ENCODE measurements at regions not wholly inside any gene's neighbourhood (a gene's known extent, or its start where the extent isn't known, plus 50 kb on each side); places are given as distances from the start of the nearest gene placed in this dataset.

DNA sequence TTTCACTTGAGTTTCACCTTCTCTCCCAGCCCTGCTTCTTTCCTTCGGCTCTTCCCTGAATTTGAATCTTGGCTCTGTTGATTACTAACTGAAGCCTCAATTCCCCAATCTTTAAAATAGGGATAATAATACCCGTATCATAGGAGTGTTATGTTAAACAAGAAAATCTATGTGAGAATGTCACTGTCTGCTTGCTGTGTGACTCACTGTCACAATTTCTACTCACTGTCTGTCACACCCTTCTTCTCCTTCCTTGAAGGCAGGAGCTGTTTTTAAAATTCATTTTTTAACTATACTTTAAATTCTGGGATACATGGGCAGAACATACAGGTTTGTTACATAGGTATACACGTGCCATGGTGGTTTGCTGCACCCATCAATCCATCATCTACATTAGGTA is 141.6 kb upstream of the CXCR4 start:
- no peak for DNase-seq

DNA sequence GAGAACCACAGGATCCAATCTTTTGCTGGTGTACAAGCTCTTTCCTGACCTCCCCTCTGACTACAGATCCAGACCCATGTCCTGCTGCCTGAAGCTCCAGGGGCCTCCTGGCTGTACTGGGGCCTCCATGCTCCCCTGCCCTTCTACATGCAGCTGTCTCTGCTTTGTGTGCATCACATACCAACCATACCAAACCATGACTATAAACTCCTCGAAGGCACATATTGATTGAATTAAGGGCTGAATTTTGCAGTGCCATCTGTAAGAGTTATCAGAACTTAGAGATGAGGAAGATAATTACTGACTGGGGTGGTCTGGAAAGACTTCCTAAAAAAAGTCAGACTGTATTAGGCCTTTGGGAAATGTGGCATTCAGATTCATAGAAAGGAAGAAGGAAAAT is 139.9 kb upstream of the CXCR4 start:
- no peak for DNase-seq

DNA sequence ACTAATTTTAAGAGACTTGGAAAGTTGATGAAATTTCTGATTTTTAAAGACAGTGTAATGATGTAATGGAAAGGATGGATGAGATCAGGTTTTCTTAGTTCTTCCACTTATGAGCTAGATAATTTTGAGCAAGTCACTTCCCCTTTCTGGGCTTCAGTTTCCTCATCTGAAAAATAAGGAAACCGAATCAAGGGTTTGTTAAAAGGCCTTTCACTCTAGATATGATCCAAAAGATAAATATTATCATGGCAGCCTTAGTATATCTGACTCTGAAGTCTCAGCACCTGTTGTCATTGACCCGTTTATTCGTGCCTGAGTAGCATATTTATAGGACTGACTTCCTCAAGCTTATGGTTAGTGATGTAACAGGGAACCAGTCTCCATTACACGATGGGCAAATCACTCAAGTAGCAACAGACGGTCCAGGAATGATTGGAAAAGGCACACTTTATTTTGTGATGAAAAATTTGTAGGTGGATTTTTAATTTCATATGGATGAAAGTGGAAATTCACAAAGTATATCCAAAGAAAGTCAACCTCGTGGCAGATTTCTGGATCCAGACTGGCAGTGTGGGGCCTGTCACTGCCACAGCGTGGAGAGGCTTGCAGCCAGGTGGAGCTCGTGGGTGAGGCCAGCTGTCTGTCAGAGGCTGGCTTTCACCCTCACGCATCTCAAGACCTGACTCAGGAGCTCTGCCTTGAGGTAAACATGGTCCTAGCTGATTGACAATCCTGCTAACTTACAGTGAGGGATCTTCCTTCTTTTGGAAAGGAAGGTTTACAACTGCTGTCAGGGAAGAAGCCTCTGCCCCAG is 137.9 kb upstream of the CXCR4 start:
- DNase-seq = peak; percentile 57

DNA sequence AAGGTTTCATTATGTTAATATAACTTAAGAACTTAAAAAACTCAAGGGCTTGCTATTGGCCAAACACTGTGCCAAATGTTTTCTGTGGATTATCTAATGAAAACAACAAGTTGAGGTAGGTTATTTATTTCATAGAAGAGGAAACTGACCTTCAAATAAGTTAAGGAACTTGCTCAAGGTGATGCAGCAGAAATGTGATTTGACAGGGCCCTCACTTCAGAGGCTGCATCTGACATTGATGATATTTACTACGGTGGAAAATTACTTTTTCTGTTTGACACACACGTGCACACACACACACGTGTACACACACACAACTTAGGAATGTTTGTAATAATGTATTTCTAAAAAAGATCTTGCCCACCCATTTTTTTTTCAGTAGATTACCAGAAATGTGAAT is 137.2 kb upstream of the CXCR4 start:
- no peak for DNase-seq

DNA sequence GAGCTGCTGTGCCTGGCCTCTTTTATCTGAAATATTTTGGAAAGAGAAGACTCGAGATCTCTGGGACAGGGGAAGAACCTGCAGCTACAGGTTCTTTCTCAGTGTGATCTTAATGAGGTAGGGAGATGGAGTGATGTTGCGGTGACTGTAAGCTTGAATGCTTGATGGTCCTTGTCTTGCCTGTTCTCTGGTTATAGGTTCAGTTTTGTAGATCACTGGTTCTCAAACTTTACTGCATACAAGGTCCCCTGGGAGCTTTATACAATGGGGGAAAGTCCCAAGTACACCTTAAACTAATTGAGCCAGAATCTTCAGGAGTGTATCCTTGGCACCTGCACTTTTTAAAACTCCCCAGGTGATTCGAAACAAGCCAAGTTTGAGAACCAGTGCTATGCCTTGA is 136.7 kb upstream of the CXCR4 start:
- DNase-seq = no peak

DNA sequence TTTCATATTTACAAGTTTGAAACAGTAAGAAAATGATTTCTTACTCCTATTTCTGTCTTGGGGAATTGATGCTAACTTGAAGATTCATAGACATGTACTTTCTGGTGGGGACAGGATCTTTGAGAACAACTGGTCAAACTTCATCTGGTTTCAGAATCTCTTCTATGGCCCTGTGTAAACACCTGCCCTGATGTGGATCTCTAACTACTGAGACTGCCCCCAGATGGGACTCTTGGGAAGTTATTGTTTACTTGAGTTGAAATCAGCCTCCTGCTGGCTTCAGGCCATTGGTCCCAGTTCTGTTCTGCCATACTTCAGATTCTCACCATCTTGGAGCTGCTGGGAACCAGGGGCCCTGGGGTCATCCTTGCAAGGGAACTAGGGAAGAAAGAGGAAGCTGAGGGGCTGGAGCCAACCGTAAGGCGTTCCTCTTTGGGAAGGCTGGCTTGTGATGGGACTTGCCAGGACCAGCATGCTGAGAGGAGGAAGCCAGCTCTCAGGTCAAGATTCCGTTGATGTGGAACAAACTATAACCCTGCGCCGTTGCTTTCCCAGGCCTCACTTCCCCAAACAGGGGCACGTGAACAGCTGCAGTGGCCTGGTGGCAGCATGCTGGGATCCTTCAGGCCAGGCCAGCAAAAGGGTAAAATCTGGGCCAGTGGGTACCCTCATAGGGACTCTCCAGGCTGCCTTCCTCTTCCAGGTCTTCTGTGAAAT is 135.5 kb upstream of the CXCR4 start:
- DNase-seq = no peak

DNA sequence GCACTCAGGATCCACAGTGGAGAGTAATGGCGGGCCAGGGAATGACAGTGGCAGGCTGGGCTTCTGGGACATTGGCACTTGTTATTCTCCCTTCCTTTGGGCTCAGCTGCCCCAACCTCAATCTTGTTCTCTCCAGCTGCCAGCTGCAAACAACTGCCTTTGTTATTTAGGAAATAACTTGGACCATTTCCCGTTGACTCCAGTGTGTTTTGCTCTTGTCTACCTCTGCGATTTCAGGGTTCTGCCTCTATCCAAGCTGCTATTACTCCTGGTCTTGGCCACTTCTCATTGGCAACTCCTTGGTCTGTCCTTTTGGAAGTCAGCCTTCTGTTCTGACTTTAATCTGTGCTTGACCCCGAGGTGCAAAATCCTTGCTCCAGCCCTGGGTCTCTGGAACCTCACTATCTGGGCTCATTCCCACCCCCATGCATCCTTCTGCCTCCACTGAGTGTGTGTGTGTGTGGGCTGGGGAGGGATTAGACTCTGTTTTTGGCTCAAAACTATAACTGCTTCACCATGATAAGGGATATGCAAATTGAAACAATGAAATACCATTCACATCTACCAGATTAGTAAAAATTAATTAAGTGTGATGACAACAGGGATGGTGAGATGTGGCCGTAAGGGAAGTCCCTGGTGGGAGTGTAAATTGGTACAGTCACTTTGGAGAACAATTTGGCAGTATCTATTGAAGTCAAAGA is 134.1 kb upstream of the CXCR4 start:
- DNase-seq = no peak

DNA sequence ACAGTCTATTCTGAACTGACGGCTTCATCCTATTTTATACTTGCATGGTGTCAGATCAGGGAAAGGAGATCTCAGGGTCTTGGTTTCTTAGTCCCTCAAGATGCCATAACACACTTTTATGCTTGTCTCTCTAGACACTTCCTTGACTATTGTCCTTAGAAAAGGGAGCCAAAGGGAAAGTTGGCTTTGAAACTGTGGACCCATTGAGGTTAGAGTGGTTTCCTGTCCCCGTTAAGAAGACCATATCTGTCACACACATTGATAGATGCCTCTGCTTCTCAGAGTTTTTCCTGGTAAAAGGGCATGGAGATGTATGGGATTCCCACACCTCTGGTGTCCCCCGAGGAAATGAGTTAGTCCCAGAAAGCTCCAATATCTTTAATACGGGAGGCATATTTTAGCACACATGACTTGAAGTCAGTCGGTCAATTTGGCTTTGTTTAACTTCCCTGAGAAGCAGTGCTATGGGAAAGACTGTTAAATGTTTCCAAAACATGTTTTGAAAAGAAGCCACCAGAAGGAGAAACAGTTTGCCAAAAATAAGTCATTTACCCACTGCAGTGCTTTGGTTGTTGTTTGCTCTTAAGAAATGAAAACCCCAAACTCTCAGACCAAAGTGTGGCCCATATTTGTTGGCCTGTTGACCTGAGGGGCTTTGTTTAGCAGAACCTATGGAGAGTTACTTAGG is 133.4 kb upstream of the CXCR4 start:
- no peak for DNase-seq

DNA sequence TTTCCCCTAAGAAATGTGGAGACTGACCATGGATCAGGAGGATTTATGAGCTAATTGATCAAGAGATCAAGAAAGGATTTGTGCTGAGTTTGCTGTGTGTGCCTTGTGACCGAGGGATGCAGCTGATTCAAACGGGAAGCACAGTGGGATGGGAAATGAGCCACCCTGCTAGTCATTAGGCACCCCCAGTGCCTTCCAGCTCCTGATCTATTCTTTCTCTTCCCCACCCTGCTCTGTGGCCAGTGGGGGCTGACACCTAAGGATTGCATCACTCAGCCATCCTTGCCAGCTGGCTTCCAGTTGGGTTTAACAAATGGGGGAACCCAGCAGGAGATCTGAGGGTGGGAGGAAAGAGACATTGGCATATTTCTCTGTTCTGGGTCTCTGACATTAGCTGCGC is 132.2 kb upstream of the CXCR4 start:
- DNase-seq = no peak

DNA sequence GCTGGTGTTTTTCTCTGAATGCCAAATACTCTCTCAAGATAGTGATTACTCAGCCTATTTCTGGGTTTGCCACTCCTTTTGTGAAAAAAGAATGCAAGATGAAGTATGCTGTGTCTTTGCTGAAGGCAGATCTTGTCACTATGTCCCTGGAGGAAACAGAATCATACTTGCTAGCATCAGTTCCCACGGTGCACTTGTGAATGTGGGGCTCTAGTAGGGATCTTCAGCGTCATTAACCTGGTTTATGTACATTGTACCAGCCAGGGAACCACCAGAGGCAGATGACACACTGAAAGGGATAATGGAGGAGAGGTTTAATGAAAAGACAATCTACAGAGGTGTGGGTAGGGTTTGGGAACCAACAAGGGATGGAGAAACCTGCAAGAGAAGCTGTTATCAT is 131.0 kb upstream of the CXCR4 start:
- DNase-seq = no peak

DNA sequence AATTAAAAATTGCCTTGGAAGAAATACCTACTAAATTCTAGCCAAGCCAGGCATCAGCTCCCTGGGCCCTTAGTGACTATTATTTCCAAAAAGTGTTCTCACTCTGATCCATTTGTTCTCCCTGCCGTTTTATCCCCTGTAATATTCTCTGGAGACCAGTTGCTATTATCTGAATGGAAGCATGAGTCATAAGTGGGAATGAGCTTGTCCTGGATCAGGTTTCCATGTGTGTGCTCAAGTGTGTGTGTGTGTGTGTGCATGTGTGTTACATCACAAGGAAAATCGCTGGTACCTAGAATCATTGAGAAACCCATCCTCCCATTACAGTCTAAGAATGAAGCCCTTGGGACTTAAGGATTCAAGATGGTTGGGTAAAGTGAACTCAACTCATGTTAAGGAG is 130.3 kb upstream of the CXCR4 start:
- DNase-seq = no peak

DNA sequence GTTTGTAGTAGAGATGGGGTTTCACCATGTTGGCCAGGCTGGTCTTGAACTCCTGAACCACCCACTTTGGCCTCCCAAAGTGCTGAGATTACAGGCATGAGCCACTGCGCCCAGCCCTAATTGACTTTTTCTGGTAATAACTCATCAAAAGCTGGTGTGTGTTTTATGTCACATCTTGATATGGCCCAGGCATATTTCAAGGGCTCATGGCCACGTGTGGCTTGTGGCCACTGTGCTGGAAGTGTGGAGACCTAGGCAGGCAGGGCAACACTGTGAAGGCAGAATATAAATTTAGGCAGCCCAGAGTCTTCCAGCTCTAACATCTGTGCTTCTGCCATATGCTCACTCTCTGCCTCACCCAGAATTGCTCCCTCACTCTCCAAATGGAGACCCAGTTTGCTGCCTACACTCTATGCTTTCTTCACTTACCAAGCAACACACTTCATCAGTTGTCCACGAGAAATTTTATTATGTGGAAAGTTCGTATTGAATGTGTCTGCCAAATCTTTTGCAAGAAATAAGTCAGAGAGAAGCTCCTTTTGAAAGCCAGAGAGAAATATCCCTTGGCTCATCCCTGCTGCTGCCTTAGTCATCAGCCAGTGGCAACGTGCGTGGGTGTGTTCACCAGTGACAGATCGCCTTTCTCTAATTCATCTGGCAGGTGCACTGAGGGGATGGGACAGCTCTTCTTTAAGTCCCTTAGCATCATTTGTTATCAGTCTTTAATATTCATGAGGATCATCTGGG is 129.4 kb upstream of the CXCR4 start:
- DNase-seq = no peak

DNA sequence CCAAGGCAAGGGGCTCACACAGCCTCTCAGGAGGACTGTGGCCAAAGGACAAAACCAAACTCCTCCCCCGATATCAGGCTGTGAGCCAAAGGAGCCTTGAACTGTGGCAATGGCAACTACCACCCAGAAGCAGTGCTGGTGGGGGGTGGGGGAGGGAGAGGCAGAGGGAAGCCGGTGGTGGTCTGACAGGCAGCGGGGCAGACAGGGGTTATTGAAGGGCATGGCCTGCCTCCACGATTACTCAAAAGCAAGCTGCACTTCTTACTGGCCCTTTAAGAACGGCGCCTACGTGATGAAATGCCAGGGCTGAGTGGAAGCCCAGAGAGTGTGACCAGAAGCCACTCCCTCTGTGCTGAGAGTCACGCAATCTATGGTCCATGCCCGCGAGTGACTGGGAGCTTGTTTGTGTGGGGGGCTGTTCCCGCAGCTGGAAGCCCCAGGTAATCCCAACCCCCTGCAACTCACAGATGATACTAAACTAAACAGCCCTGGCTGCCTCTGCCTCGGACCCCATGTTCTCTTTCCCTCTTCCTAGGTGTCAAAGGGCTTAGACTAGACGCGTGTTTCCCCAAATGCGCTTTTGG is 128.2 kb upstream of the CXCR4 start:
- no peak for DNase-seq

DNA sequence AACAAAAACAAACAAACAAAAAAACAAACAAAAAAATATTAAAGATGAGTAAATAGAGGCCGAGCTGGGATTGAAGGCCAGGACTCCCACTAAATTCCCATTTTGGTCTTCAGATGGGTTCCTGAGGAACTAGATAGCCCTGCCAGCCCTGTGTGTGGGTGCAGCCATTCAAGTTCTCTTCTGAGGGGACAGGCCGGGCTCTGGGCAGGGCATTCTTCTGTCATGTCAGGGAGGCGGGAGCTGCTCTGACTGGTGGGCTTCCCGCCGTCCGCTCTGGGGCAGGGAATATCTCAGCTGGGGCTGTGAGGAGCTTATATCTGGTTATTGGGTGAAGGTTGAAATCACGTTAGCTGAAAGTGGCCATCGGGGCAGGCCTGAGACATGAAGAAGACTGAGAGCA is 127.3 kb upstream of the CXCR4 start:
- DNase-seq = no peak

DNA sequence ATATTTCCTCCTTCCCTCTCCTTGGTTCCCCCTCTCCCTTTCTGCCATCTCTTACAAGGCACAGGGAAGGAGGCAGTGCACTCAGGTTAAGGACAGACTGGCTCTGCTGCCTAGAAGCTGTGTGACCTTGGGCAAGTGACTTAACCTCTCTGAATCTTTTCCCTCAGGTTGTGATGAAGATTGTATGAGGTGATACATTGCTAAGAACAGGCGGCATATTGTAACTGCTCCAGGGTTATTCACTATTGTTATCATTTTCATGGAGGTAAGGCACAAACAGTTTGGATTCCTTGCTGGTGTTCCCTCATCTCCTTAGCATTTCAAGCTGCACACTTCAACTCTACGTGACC is 126.6 kb upstream of the CXCR4 start:
- no peak for DNase-seq

DNA sequence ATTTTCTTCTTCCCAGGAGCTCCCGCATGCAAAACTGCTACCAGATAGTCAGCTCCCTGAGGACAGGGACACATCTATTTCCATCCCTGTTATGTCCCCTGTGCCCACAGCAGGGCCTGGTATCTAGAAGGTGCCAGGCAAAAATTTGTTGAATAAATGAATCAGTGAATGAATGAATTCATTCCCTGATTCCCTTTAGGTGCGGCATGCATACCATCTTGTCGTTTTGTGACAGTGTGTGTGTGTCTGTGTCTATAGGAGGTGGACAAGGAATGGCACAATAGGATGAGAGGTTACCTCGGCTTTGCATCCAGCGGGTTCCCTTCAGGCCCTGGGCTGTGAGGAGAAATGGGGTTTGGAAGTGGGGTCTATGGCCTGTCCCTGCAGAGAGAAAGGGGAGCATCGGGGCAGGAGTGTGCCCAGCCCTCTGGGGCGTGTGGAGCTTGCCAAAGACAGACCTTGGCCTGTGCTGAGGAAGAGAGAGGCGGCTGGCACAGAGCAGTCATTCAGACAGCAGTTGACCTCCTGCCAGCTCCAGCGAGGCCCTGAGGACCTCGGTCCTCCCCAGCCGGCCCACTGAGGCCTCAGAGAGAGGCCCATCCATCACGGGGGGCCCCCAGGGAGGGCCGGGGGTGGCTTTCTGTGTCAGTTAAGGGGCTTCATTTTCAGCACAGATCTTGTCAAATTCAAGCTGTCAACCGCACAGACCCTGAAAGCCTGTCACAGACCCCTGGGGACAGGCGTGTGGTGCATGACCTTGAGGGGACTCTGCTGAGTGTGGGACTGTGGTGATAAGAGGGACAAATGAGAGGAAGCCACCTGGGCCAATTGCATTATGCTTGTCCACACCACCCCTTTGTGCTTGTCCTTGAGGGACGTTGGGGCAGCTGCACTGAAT is 125.9 kb upstream of the CXCR4 start:
- DNase-seq = no peak

DNA sequence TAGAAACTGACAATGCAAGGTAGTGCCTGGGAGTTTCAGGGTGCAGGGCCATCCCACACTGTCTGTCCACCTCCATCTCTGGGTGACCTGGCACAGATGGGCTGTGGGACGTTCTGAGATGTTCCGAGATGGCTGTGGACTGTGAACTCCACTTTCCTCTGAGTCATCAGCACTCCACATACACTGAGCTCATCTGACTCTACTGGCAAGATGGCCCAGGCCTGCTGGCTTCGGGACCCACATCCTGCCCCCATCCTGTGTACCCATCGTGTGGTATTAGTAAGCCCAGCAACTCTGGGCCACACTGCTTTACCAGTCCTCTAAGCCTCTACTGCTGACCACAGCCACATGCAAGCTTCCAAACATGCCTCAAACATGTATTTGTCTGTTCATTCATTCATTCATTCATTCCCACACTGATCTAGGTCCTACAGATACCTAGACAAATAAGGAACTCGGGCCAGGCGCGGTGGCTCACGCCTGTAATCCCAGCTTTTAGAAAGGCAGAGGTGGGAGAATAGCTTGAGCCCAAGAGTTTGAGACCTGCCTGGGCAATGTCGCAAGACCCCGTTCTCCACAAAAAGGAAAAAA is 124.8 kb upstream of the CXCR4 start:
- DNase-seq = peak; percentile 70

DNA sequence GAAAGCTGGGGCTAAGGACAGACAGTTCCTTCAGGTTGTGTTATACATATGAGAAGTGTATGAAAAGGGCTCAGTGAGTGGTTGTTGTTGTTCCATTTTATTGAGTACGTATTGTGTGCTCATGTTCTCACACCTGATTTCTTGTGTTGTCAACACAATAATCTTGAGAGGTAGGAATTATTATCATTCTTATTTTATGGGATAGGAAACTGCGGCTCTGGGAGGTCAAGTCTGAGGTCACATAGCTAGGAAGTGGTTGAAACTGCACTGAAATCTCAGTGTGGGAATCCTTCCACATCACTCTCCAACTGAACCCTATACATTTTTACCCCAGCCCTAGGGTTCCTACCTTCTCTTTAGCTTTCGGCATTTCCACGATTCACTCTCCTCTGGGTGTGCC is 124.2 kb upstream of the CXCR4 start:
- no peak for DNase-seq

DNA sequence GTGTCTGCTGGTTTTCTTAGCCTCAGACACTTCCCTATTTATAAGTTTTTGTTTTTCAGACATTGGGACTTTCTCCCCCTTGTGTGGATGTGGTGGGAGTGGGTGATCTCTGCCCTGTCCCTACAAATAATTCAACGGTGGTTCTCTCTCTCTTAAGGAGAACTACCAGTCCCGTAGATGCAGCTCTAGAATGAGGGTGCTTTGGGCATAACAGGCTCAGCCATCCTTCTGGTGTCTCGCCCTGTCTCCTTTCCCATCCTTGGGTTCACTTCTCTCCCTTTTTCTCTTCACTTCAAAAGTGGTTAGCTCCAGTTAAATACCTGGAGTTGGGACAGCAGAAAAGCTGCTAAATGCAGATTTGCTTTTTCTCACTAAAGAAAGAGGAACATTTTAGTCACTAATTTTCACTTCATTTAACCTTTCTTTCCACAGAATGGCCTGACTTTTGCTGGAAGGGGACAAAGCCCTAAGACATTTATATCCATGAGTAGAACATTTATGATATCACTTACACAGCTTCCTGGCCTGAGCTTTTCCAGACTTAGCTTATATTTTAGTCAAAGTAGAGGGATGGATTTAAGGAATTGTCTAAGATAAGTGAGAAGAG is 121.2 kb upstream of the CXCR4 start:
- DNase-seq = peak; percentile 40
